Liver (tissue), 8 donors: ENCODE measurements at regions not wholly inside any gene's neighbourhood (a gene's known extent, or its start where the extent isn't known, plus 50 kb on each side); places are given as distances from the start of the nearest gene placed in this dataset.

Source experiments
- DNase-seq: peaks from one replicate; pipeline ENCODE4 v3.0.0-alpha.2; 2017; ENCODE audit warnings: low spot score
- H3K27ac ChIP-seq, 2 donors: one replicate each; pipeline ENCODE4 v1.7.0; 2013; ENCODE audit warnings: inconsistent platforms in 2 of 2, low read length in 2 of 2, control low read depth in 1 of 2, low read depth in 1 of 2, mild to moderate bottlenecking in 1 of 2
- H3K27me3 ChIP-seq, 4 donors: one replicate each; pipeline versions ENCODE4 v1.6.1 to v1.7.0; 2013; ENCODE audit warnings: low read length in 3 of 4, inconsistent platforms in 1 of 4, mild to moderate bottlenecking in 1 of 4, moderate library complexity in 1 of 4; ENCODE audit not compliant: control insufficient read depth in 4 of 4, insufficient read depth in 4 of 4
- H3K36me3 ChIP-seq, 4 donors: one replicate each; pipeline versions ENCODE4 v1.6.1 to v1.7.0; 2013; ENCODE audit warnings: low read length in 3 of 4, mild to moderate bottlenecking in 3 of 4, low read depth in 1 of 4, moderate library complexity in 1 of 4; ENCODE audit not compliant: control insufficient read depth in 4 of 4, insufficient read depth in 3 of 4
- H3K4me1 ChIP-seq, 4 donors: one replicate each; pipeline versions ENCODE4 v1.6.1 to v1.7.0; 2013; ENCODE audit warnings: low read length in 3 of 4, mild to moderate bottlenecking in 3 of 4, moderate library complexity in 1 of 4; ENCODE audit not compliant: control insufficient read depth in 4 of 4, insufficient read depth in 4 of 4
- H3K4me3 ChIP-seq, 3 donors: one replicate each; pipeline versions ENCODE4 v1.6.1 to v1.7.0; 2013; ENCODE audit warnings: low read length in 3 of 3, control low read depth in 1 of 3, low read depth in 1 of 3, mild to moderate bottlenecking in 1 of 3
- H3K9ac ChIP-seq, 2 donors: one replicate each; pipeline ENCODE4 v1.7.0; 2013; ENCODE audit warnings: low read length in 2 of 2, mild to moderate bottlenecking in 2 of 2, moderate library complexity in 2 of 2, control low read depth in 1 of 2, low read depth in 1 of 2
- H3K9me3 ChIP-seq, 4 donors: one replicate each; pipeline versions ENCODE4 v1.6.1 to v1.7.0; 2013; ENCODE audit warnings: low read length in 3 of 4; ENCODE audit not compliant: control insufficient read depth in 4 of 4
- EGR1 ChIP-seq, 2 donors: IDR thresholded peaks; 2 replicates each; pipeline ENCODE4 v1.6.1; 2016 to 2018; ENCODE audit warnings: antibody characterized with exemption in 2 of 2, low read depth in 2 of 2
- FOXA1 ChIP-seq: IDR thresholded peaks from 2 replicates; pipeline ENCODE4 v1.6.1; 2016; ENCODE audit warnings: antibody characterized with exemption
- FOXA2 ChIP-seq: IDR thresholded peaks from 2 replicates; pipeline ENCODE4 v1.6.1; 2016; ENCODE audit warnings: antibody characterized with exemption
- GABPA ChIP-seq, 2 donors: IDR thresholded peaks in 1 of 2; conservative IDR thresholded peaks in 1 of 2; 2 replicates each; pipeline ENCODE4 v1.6.1; 2016; ENCODE audit warnings: antibody characterized with exemption in 2 of 2, mild to moderate bottlenecking in 1 of 2, moderate library complexity in 1 of 2
- HNF4A ChIP-seq, 2 donors: conservative IDR thresholded peaks; 2 replicates each; pipeline ENCODE4 v1.6.1; 2016; ENCODE audit warnings: antibody characterized with exemption in 2 of 2, mild to moderate bottlenecking in 2 of 2
- HNF4G ChIP-seq: IDR thresholded peaks from 2 replicates; pipeline ENCODE4 v1.6.1; 2016; ENCODE audit warnings: antibody characterized with exemption
- JUND ChIP-seq, 2 donors: IDR thresholded peaks; 2 replicates each; pipeline ENCODE4 v1.6.1; 2016; ENCODE audit warnings: antibody characterized with exemption in 2 of 2
- NR2F2 ChIP-seq: IDR thresholded peaks from 2 replicates; pipeline ENCODE4 v1.6.1; 2016; ENCODE audit warnings: antibody characterized with exemption
- RAD21 ChIP-seq, 2 donors: IDR thresholded peaks; 2 replicates each; pipeline ENCODE4 v1.6.1; 2016; ENCODE audit warnings: antibody characterized with exemption in 2 of 2, mild to moderate bottlenecking in 2 of 2
- RXRA ChIP-seq, 2 donors: IDR thresholded peaks; 2 replicates each; pipeline ENCODE4 v1.6.1; 2017 to 2018; ENCODE audit warnings: antibody characterized with exemption in 2 of 2, mild to moderate bottlenecking in 1 of 2
- SP1 ChIP-seq: IDR thresholded peaks from 2 replicates; pipeline ENCODE4 v1.6.1; 2018; ENCODE audit warnings: antibody characterized with exemption, mild to moderate bottlenecking
- TAF1 ChIP-seq: conservative IDR thresholded peaks from 2 replicates; pipeline ENCODE4 v1.6.1; 2016; ENCODE audit warnings: antibody characterized with exemption, mild to moderate bottlenecking
- YY1 ChIP-seq: IDR thresholded peaks from 2 replicates; pipeline ENCODE4 v1.6.1; 2016; ENCODE audit warnings: antibody characterized with exemption, mild to moderate bottlenecking
- WGBS: extraction: QIAGEN DNeasy Blood & Tissue Kit; methylation state at CpG from one replicate; pipeline ENCODE4 v1.1.7; 2013; 5-methylcytosine and 5-hydroxymethylcytosine counted together
- TF ChIP-seq, protein P1 (sequence below): fragments of 150-350 bp; IDR thresholded peaks from 2 replicates; pipeline ENCODE4 v1.5.1; 2017; ENCODE audit warnings: improper control_type of control experiment, low read depth, low read length; ENCODE audit not compliant: missing input control
- TF ChIP-seq, protein P2 (sequence below): IDR thresholded peaks from 2 replicates; pipeline ENCODE4 v1.6.1; 2016; ENCODE audit warnings: antibody characterized with exemption, mild to moderate bottlenecking
- TF ChIP-seq, protein P3 (sequence below): IDR thresholded peaks from 2 replicates; pipeline ENCODE4 v1.6.1; 2016; ENCODE audit warnings: antibody characterized with exemption
- TF ChIP-seq, protein P4 (sequence below): IDR thresholded peaks from 2 replicates; pipeline ENCODE4 v1.6.1; 2016; ENCODE audit warnings: antibody characterized with exemption
- TF ChIP-seq, protein P5 (sequence below): IDR thresholded peaks from 2 replicates; pipeline ENCODE4 v1.6.1; 2016; ENCODE audit warnings: antibody characterized with exemption
- donor health status: healthy.
- donor health status: healthy.
- donor health status: healthy.
- donor health status: healthy.
- donor health status: healthy.

DNA sequence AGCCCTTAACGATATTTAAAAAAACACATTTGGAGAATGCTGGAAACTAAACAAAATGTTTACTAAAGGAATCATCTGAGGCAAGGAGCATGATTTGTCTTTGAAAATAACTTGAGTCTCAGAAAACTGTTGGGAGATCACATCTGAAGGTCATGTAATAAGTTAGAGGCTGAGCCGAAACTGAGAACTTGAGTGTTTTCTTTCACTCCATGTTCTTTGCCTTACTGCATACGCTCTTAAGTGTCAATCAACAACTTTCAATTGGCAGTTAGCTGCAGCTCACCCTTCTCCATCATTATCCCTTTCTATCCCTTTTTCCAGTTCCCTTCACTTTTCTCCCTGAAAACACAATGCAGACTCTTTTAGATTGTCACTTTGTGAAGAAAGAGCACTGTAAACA lies 216.2 kb downstream of the ADGRA3 start:
- Histone ChIP-seq H3K9me3 (peaks cover 0 to 7% (median 2%) of the 10 kb centered on the region in 4 donors), H3K9ac (no peak overlapping the region), H3K36me3 (no peaks in the 10 kb centered on the region), H3K27me3 (no peaks in the 10 kb centered on the region), H3K27ac (no peak overlapping the region), H3K4me1 (no peaks in the 10 kb centered on the region), H3K4me3 (no peak overlapping the region)
- 65% methylated on average over 3 of the region's 3 CpGs for WGBS
- TF ChIP-seq, protein P1, sequence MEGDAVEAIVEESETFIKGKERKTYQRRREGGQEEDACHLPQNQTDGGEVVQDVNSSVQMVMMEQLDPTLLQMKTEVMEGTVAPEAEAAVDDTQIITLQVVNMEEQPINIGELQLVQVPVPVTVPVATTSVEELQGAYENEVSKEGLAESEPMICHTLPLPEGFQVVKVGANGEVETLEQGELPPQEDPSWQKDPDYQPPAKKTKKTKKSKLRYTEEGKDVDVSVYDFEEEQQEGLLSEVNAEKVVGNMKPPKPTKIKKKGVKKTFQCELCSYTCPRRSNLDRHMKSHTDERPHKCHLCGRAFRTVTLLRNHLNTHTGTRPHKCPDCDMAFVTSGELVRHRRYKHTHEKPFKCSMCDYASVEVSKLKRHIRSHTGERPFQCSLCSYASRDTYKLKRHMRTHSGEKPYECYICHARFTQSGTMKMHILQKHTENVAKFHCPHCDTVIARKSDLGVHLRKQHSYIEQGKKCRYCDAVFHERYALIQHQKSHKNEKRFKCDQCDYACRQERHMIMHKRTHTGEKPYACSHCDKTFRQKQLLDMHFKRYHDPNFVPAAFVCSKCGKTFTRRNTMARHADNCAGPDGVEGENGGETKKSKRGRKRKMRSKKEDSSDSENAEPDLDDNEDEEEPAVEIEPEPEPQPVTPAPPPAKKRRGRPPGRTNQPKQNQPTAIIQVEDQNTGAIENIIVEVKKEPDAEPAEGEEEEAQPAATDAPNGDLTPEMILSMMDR: no peak
- no peak for TF ChIP-seq GABPA (IDR thresholded peaks at IDR 0.05 in 1 of 2, conservative IDR thresholded peaks at IDR 0.05 in 1 of 2)
- TF ChIP-seq JUND (IDR thresholded peaks at IDR 0.05): no peak
- TF ChIP-seq, protein P2, sequence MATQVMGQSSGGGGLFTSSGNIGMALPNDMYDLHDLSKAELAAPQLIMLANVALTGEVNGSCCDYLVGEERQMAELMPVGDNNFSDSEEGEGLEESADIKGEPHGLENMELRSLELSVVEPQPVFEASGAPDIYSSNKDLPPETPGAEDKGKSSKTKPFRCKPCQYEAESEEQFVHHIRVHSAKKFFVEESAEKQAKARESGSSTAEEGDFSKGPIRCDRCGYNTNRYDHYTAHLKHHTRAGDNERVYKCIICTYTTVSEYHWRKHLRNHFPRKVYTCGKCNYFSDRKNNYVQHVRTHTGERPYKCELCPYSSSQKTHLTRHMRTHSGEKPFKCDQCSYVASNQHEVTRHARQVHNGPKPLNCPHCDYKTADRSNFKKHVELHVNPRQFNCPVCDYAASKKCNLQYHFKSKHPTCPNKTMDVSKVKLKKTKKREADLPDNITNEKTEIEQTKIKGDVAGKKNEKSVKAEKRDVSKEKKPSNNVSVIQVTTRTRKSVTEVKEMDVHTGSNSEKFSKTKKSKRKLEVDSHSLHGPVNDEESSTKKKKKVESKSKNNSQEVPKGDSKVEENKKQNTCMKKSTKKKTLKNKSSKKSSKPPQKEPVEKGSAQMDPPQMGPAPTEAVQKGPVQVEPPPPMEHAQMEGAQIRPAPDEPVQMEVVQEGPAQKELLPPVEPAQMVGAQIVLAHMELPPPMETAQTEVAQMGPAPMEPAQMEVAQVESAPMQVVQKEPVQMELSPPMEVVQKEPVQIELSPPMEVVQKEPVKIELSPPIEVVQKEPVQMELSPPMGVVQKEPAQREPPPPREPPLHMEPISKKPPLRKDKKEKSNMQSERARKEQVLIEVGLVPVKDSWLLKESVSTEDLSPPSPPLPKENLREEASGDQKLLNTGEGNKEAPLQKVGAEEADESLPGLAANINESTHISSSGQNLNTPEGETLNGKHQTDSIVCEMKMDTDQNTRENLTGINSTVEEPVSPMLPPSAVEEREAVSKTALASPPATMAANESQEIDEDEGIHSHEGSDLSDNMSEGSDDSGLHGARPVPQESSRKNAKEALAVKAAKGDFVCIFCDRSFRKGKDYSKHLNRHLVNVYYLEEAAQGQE: no peak
- TF ChIP-seq, protein P3, sequence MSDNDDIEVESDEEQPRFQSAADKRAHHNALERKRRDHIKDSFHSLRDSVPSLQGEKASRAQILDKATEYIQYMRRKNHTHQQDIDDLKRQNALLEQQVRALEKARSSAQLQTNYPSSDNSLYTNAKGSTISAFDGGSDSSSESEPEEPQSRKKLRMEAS: no peak
- TF ChIP-seq TAF1: no peak
- TF ChIP-seq, protein P4, sequence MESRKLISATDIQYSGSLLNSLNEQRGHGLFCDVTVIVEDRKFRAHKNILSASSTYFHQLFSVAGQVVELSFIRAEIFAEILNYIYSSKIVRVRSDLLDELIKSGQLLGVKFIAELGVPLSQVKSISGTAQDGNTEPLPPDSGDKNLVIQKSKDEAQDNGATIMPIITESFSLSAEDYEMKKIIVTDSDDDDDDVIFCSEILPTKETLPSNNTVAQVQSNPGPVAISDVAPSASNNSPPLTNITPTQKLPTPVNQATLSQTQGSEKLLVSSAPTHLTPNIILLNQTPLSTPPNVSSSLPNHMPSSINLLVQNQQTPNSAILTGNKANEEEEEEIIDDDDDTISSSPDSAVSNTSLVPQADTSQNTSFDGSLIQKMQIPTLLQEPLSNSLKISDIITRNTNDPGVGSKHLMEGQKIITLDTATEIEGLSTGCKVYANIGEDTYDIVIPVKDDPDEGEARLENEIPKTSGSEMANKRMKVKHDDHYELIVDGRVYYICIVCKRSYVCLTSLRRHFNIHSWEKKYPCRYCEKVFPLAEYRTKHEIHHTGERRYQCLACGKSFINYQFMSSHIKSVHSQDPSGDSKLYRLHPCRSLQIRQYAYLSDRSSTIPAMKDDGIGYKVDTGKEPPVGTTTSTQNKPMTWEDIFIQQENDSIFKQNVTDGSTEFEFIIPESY: no peak
- TF ChIP-seq HNF4A (conservative IDR thresholded peaks at IDR 0.05): no peak
- TF ChIP-seq RXRA (IDR thresholded peaks at IDR 0.05): no peak
- no peak for TF ChIP-seq EGR1 (IDR thresholded peaks at IDR 0.05; ENCODE audit: low read depth in 2 of 2)
- TF ChIP-seq FOXA1: no peak
- TF ChIP-seq RAD21 (IDR thresholded peaks at IDR 0.05): no peak
- TF ChIP-seq, protein P5, sequence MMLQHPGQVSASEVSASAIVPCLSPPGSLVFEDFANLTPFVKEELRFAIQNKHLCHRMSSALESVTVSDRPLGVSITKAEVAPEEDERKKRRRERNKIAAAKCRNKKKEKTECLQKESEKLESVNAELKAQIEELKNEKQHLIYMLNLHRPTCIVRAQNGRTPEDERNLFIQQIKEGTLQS: no peak
- TF ChIP-seq YY1: no peak
- DNase-seq: no peak

DNA sequence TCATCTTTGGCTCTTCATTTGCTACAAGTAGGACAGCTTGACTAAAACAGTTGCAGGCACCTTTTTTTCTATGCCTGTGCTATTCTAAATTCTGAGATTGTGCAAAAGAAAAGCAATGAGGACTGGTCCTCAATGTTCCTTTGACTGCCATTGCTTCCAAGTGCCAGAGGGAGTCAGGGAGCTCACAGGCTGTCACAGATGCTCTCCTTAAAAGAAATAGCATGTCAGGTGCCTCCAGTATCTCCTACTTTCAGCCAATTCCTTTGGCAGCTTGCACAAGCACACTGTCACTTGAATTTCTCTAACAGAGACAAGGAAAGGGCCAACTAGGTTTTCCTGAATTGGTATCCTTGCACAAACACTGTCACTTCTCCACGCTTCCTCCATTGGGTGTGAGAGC lies 228.2 kb downstream of the ADGRA3 start:
- Histone ChIP-seq H3K9me3 (no peaks in the 10 kb centered on the region), H3K27ac (no peak overlapping the region), H3K36me3 (no peaks in the 10 kb centered on the region), H3K4me3 (no peak overlapping the region), H3K4me1 (no peaks in the 10 kb centered on the region), H3K9ac (no peak overlapping the region), H3K27me3 (no peaks in the 10 kb centered on the region)
- 72% methylated on average over 1 of the region's 1 CpG for WGBS
- DNase-seq: no peak
- TF ChIP-seq FOXA1 (no peak), TAF1 (no peak), SP1 (no peak), NR2F2 (no peak), HNF4G (no peak), GABPA (IDR thresholded peaks at IDR 0.05 in 1 of 2, conservative IDR thresholded peaks at IDR 0.05 in 1 of 2) (no peak), FOXA2 (no peak), EGR1 (IDR thresholded peaks at IDR 0.05; ENCODE audit: low read depth in 2 of 2) (no peak), RAD21 (IDR thresholded peaks at IDR 0.05) (no peak), JUND (IDR thresholded peaks at IDR 0.05) (no peak), RXRA (IDR thresholded peaks at IDR 0.05) (no peak)
- TF ChIP-seq, protein P3: no peak
- TF ChIP-seq, protein P4: no peak
